Osteoblast (primary cell): ENCODE measurements at regions not wholly inside any gene's neighbourhood (a gene's known extent, or its start where the extent isn't known, plus 50 kb on each side); places are given as distances from the start of the nearest gene placed in this dataset.

Experiments
- DNase-seq: peaks from one replicate; pipeline ENCODE4 v3.0.0; 2011; ENCODE audit warnings: low spot score, mixed read lengths; ENCODE audit not compliant: insufficient read length; ENCODE audit errors: missing footprints
- H2AFZ ChIP-seq: 2 replicates; pipeline ENCODE4 v1.6.0; 2011; ENCODE audit warnings: mild to moderate bottlenecking, low read length
- H3K27ac ChIP-seq: 2 replicates; pipeline ENCODE4 v1.5.1; 2011; ENCODE audit warnings: mild to moderate bottlenecking, low read depth, low read length, moderate library complexity
- H3K27me3 ChIP-seq: 2 replicates; pipeline ENCODE4 v1.6.0; 2012; ENCODE audit warnings: mild to moderate bottlenecking, control low read depth, inconsistent platforms, low read length, moderate library complexity; ENCODE audit not compliant: insufficient read depth
- H3K36me3 ChIP-seq: 2 replicates; pipeline ENCODE4 v1.5.1; 2011; ENCODE audit warnings: mild to moderate bottlenecking, low read length, control low read depth, moderate library complexity; ENCODE audit not compliant: insufficient read depth
- H3K4me1 ChIP-seq: 2 replicates; pipeline ENCODE4 v1.5.1; 2011; ENCODE audit warnings: mild to moderate bottlenecking, low read length, control low read depth, moderate library complexity; ENCODE audit not compliant: insufficient read depth
- H3K4me2 ChIP-seq: 2 replicates; pipeline ENCODE4 v1.6.0; 2011; ENCODE audit warnings: mild to moderate bottlenecking, low read length; ENCODE audit not compliant: insufficient read depth
- H3K4me3 ChIP-seq: fragments of 200-600 bp; sonication (generic); 3 replicates; pipeline ENCODE4 v1.5.1; 2012; ENCODE audit warnings: mild to moderate bottlenecking, low read length, inconsistent platforms; ENCODE audit not compliant: insufficient read depth
- H3K79me2 ChIP-seq: 2 replicates; pipeline ENCODE4 v1.6.0; 2012; ENCODE audit warnings: mild to moderate bottlenecking, low read length, control low read depth, inconsistent platforms; ENCODE audit not compliant: insufficient read depth
- H3K9me3 ChIP-seq: 2 replicates; pipeline ENCODE4 v1.5.1; 2011; ENCODE audit warnings: low read depth, low read length, control low read depth
- H4K20me1 ChIP-seq: 2 replicates; pipeline ENCODE4 v1.6.0; 2012; ENCODE audit warnings: mild to moderate bottlenecking, low read length, control low read depth; ENCODE audit not compliant: insufficient read depth
- TF ChIP-seq, protein P1 (sequence below): IDR thresholded peaks from 2 replicates; pipeline ENCODE4 v1.5.1; 2011; ENCODE audit warnings: mild to moderate bottlenecking, low read depth, low read length, moderate library complexity; ENCODE audit errors: extremely low read depth

- TF ChIP-seq, protein P1, sequence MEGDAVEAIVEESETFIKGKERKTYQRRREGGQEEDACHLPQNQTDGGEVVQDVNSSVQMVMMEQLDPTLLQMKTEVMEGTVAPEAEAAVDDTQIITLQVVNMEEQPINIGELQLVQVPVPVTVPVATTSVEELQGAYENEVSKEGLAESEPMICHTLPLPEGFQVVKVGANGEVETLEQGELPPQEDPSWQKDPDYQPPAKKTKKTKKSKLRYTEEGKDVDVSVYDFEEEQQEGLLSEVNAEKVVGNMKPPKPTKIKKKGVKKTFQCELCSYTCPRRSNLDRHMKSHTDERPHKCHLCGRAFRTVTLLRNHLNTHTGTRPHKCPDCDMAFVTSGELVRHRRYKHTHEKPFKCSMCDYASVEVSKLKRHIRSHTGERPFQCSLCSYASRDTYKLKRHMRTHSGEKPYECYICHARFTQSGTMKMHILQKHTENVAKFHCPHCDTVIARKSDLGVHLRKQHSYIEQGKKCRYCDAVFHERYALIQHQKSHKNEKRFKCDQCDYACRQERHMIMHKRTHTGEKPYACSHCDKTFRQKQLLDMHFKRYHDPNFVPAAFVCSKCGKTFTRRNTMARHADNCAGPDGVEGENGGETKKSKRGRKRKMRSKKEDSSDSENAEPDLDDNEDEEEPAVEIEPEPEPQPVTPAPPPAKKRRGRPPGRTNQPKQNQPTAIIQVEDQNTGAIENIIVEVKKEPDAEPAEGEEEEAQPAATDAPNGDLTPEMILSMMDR = no peak
- H3K79me2 ChIP-seq = no peaks in the 10 kb centered on the region
- no peak overlapping the region for H3K27ac ChIP-seq
- no peaks in the 10 kb centered on the region for H3K9me3 ChIP-seq
- H3K27me3 ChIP-seq = peaks cover 6% of the 10 kb centered on the region
- H3K4me3 ChIP-seq = no peak overlapping the region
- H4K20me1 ChIP-seq = no peaks in the 10 kb centered on the region
- no peak for DNase-seq
- H3K36me3 ChIP-seq = no peaks in the 10 kb centered on the region
- no peaks in the 10 kb centered on the region for H3K4me1 ChIP-seq
- no peak overlapping the region for H2AFZ ChIP-seq
- no peak overlapping the region for H3K4me2 ChIP-seq
Measured at GRCh38 chr22:35175392-35175791, 81.9 kb upstream of the HMGXB4 start.

DNA sequence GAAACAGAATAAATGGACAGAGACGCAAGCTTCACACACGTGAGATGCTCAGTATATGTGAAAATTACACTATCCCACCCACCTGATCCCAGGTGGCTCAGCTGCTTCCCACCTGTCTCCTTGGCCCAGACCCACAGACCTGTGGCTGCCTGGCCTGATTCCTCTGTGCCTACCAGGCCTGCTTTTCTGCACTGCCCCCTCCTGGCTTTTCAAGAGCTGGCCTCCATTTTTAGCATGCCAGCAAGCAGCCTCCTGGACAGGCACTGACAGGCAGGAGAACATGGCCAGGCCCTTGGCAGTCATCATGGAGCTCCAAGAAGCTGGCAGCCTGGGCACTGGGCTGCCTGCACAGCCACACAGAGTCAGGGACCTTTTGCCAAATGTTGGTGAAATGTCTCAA is 79.5 kb upstream of the HMGXB4 start:
- no peak overlapping the region for H3K4me2 ChIP-seq
- peaks cover 6% of the 10 kb centered on the region for H3K27me3 ChIP-seq
- H2AFZ ChIP-seq = no peak overlapping the region
- H3K9me3 ChIP-seq = no peaks in the 10 kb centered on the region
- no peak overlapping the region for H3K27ac ChIP-seq
- no peaks in the 10 kb centered on the region for H3K79me2 ChIP-seq
- H4K20me1 ChIP-seq = no peaks in the 10 kb centered on the region
- TF ChIP-seq, protein P1 = no peak
- no peaks in the 10 kb centered on the region for H3K36me3 ChIP-seq
- no peak overlapping the region for H3K4me3 ChIP-seq
- no peaks in the 10 kb centered on the region for H3K4me1 ChIP-seq
- DNase-seq = no peak

GRCh38 chr22:35178446-35178845 is 78.8 kb upstream of the HMGXB4 start:
- H3K27me3 ChIP-seq = peaks cover 6% of the 10 kb centered on the region
- no peaks in the 10 kb centered on the region for H3K4me1 ChIP-seq
- H3K4me2 ChIP-seq = no peak overlapping the region
- TF ChIP-seq, protein P1 = no peak
- DNase-seq = no peak
- no peaks in the 10 kb centered on the region for H3K9me3 ChIP-seq
- H3K27ac ChIP-seq = no peak overlapping the region
- H4K20me1 ChIP-seq = no peaks in the 10 kb centered on the region
- no peaks in the 10 kb centered on the region for H3K36me3 ChIP-seq
- no peak overlapping the region for H3K4me3 ChIP-seq
- no peak overlapping the region for H2AFZ ChIP-seq
- H3K79me2 ChIP-seq = no peaks in the 10 kb centered on the region

GRCh38 chr22:35183917-35184316 is 73.4 kb upstream of the HMGXB4 start:
- TF ChIP-seq, protein P1 = no peak
- Histone ChIP-seq H3K27me3 (no peaks in the 10 kb centered on the region), H3K9me3 (no peaks in the 10 kb centered on the region), H3K4me3 (no peak overlapping the region), H3K27ac (no peak overlapping the region), H3K4me1 (no peaks in the 10 kb centered on the region), H2AFZ (no peak overlapping the region), H3K79me2 (no peaks in the 10 kb centered on the region), H3K36me3 (no peaks in the 10 kb centered on the region), H3K4me2 (no peak overlapping the region), H4K20me1 (no peaks in the 10 kb centered on the region)
- no peak for DNase-seq
